CD4-positive, alpha-beta T cell treated with Interleukin-4 for 1 hour (primary cell): ENCODE measurements at regions not wholly inside any gene's neighbourhood (a gene's known extent, or its start where the extent isn't known, plus 50 kb on each side); places are given as distances from the start of the nearest gene placed in this dataset.

Experiments
- DNase-seq, 2 donors: peaks; one replicate each; pipeline ENCODE4 v3.0.0-alpha.2; 2020 to 2022

DNA sequence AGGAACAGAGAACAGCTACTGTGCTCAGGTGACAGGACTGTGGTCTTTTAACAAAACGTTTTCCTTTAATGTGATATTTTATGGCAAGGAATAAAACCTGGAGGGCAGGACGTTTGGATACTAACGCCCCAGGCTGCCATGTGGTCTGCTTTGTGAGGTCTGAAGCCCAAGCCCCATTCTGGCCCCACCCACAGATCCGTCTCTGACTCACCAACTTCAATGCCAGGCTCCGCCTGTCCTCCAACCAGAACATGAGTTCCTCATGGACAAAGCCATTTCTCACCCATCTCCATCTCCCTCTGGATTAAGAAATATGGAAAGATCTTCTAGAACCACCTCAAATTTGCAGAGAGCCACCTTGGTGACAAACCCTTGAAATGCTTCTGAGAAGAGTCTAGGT is 148.8 kb downstream of the CRYBB2 start:
- DNase-seq, result no peak

- DNase-seq, result no peak
These were observed 149.6 kb downstream of the CRYBB2 start for GRCh38 chr22:25369041-25369440.

GRCh38 chr22:25370322-25370721 is 150.9 kb downstream of the CRYBB2 start:
- no peak for DNase-seq

DNA sequence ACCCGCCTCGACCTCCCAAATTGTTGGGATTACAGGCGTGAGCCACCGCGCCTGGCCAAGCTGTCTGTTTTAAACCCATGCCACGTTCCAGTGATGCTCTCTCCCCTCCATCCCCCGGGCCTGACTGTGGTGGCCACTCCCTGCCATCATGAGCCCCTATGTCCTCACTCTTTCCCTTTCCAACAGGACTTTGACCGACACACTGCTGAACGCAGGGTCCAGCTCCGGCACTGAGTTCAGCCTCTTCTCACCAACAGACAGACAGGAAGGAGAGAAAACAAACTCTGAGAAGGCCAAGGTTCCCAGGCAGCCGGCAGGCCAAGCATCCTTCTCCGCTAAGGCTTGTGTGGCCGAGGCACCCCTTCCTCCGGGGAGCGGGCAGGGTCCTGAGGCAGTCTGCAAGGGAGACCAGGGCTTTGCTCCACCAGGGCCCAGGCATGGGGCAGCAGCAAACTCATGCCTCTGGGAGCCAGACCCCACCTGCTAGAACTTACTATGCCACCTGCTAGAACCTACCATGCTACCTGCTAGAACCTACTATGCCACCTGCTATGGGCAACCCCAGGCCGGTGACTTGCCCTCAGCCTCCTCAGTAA is 152.7 kb downstream of the CRYBB2 start:
- DNase-seq, result no peak

DNA sequence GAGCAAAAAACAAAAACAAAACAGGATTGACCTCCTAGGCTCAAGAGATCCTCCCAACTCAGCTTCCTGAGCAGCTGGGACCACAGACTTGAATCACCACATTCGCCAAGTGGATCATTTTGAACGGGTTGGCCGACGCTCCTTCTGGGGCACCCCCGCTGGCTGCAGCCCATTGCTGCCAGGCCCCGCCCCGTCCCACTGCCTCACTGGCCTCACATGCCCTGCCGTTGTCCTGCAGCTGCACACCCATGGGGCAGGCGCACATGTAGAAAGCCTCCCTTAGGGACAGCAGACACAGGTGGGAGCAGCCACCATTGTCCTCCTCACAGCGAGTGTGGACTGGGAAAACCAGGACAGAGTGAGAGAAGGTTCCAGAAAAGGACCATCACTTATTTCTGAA is 154.5 kb downstream of the CRYBB2 start:
- no peak for DNase-seq

DNA sequence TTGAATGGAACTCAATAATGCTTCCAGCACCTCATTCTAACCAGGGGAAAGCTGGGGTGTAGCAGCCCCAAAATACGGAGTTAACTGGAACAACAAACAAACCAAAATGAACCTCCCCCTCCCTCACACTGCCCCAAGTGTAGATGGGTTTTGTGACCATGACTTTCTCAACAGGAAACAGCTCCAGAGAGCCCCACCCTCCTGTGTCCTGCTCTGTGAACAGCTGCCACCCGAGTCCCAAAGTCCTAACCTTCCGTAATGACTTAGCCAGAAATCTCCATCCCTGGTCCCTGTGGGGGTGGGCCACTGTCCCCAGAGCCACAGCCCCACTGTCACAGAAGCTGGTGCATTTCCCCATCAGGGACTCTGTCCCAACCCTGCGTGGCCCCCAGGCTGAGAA is 155.4 kb downstream of the CRYBB2 start:
- DNase-seq, result no peak

GRCh38 chr22:25375683-25376082 is 156.2 kb downstream of the CRYBB2 start:
- no peak for DNase-seq

DNA sequence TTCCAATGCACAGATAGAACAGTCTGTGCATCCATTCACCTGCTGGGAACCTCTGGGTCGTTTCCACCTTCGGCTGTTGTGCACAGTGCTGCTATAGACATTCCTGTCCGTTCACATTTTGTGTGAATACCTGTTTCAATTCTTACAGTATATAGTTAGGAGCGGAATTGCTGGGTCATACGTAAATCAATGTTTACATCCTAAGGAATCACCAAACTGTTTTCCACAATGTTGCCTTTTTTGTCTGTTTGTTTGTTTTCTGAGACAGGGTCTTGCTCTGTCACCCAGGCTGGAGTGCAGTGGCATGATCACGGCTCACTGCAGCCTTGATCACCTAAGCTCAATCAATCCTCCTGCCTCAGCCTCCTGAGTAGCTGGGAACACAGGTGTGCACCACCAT is 158.3 kb downstream of the CRYBB2 start:
- no peak for DNase-seq

- DNase-seq, result no peak
These were observed 160.8 kb downstream of the CRYBB2 start for GRCh38 chr22:25380122-25380747.

DNA sequence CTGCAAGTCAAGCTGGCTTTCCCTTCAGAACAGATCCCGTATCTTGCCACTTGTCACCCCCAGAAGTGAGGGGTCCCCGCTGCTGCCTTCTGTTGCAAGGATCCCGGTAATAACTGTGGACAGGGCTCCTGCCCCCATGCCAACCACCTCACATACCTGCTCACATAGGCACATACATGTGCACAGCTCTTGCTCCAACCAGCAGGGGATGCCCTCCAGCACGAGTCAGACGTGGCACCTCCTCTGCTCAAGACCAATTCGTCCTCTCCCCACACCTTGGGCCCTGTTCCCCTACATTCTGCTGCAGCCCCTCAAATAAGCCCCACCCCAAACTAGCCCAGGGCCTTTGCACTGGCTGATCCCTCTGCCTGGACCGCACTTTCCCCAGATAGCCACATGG is 163.3 kb downstream of the CRYBB2 start:
- no peak for DNase-seq

DNA sequence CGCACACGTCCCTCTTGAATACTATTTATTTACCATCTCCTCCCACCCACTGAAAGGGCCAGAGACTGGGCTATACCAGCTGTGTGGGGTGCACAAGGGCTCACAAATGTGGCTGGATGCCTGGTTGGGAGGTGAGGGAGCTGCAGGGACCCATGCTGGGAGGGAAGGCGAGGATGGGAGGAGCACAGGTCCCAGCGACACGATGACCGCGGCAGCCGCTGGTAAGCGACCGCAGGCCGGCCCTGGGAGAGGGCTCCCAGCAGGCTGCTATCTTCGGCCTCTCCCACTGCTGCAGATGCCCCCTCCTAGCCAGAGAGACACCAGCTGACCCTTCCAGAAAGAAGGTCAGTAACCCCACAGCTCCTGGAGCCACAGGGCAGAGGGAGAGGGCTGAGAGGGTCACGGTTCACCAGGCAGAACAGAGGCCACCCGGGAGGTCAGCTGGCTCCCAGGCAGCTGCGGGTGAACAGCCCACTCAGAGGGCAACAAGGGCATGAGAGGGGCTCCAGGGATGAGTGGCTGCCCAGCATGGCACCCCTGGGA is 163.9 kb downstream of the CRYBB2 start:
- DNase-seq, result no peak

GRCh38 chr22:25383892-25384291 is 164.5 kb downstream of the CRYBB2 start:
- DNase-seq, result no peak

GRCh38 chr22:25386538-25386884 is 167.1 kb downstream of the CRYBB2 start:
- no peak for DNase-seq

DNA sequence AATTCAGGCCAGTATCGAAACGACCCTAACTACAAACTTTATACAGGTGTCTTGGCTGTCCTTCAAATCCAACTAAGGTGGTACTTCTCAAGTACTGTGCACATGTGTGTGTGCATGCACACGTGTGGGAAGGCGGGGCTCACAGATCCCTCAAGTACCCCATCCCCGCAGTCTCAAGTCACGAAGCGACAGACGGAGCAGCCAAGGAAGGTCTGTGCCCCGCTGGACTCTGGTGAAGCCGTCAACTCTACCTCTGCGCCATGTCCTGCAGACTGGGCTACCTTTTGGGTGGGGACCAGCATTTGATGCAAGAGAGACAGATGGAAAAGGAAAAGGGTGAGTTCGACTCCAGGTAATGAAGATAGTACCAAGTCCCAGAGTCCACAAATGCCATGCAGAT is 169.0 kb downstream of the CRYBB2 start:
- DNase-seq, result no peak

GRCh38 chr22:25388866-25389540 is 169.6 kb downstream of the CRYBB2 start:
- no peak for DNase-seq

DNA sequence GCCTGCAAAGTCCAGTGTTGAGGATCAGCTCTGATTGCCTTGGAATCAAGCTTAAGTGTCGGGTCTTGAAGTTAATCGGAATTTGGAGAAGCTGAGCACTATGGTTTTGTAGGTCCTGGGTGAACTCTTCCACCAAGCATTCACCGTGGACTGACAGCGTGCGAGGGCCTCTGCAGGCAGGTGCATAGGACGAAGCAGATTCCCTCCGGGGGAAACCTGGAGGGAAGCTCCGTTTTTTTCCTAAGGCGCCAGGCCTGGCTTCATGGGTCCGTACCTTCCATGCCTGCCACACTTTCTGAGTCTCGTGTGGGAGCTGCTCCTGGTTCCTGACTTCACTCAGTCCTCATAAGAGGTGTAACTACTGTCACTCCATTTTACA is 170.1 kb downstream of the CRYBB2 start:
- no peak for DNase-seq

GRCh38 chr22:25390297-25391240 is 171.1 kb downstream of the CRYBB2 start:
- DNase-seq, result no peak

- no peak for DNase-seq
These were observed 171.9 kb upstream of the GRK3 start for GRCh38 chr22:25392584-25392983.

DNA sequence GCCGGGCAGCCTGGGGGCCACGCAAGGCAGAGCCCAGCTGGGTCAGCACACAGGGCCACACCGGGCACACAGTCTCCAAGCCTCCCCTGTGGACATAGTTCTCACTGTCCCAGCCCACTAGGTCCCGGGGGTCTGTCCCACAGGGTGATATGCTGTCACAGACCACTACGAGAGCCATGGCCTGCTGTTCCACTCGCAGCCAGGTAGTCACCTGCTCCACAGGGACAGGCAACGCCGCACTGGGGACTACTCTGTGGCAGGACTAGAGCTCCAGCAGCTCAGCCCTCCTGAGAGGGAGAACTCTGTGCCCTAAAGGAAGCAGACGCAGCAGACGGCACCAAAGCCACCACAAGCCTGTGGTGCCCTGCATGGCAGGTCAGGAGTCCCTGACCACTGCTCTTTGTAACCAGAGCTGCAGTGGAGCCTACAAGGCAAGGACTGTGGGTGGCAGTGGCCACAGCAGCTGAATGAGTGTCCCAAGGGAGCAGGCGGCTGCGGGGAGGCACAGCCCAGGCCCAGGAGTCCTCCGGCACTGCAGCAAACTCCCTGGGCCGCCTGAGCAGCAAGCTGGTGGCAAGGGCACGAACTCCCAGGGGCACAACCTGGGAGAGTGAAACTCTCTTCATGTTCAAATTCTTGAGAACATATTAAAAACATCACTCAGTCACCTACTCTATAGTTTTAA is 171.2 kb upstream of the GRK3 start:
- no peak for DNase-seq

- no peak for DNase-seq
These were observed 169.0 kb upstream of the GRK3 start for GRCh38 chr22:25395468-25395867.

DNA sequence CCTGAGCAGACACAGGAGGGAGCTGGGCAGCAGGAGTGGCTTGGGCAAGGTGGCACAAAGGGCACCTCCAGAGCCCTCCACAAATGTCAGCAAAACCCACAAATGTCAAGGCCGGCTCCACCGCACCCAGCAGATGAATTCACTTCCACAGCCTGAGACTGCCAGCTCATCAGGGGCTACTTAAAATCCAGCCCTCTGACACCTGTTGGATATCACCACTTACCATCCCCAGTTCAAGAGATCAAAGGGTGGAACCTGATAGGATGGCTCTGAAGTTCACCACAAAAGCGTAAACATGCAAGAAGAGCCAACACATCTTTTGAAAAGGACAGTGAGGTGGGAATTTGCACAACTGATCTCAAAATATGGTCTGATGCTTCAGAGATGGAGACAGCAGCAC is 168.6 kb upstream of the GRK3 start:
- no peak for DNase-seq

DNA sequence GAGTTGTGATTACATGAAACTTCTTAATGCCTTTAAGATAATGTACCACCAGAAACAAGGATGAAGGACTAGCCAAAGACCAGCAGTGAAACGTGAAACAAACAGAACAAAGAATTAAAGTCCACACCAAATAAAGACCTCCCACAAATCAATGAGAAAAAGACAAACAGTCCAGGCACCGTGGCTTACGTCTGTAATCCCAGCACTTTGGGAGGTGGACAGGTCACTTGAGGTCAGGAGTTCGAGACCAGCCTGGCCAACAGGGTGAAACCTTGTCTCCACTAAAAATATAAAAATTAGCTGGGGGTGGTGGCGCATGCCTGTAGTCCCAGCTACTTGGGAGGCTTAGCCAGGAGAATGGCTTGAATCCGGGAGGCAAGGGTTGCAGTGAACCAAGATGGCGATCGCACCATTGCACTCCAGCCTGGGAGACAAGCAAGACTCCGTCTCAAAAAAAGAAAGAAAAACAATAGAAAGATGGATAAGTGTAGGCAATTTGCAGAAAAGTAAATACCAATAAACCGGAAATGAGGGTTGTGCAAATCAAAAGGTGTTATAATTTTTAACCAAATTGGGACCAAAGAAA is 167.8 kb upstream of the GRK3 start:
- no peak for DNase-seq
